B cell (primary cell): ENCODE measurements at regions not wholly inside any gene's neighbourhood (a gene's known extent, or its start where the extent isn't known, plus 50 kb on each side); places are given as distances from the start of the nearest gene placed in this dataset.

Source experiments
- ATAC-seq: fragments of 200-7000 bp; cut with Tn5 transposase; one replicate; pipeline ENCODE4 v1.10.0; 2021; ENCODE audit warnings: low read depth, mild to moderate bottlenecking, moderate number of reproducible peaks, moderate library complexity
- CTCF ChIA-PET: fragments of 350-600 bp; sonication (Branson Sonifier 250); formaldehyde crosslinking; loops from one replicate; lab custom pipeline; 2021; ENCODE audit warnings: antibody characterized with exemption, inconsistent platforms; lab: Charles Lee
- POLR2A ChIA-PET: fragments of 350-600 bp; sonication (Branson Sonifier 250); formaldehyde crosslinking; loops from one replicate; lab custom pipeline; 2021; ENCODE audit warnings: antibody characterized with exemption; lab: Charles Lee
- DNase-seq: peaks from one replicate; pipeline ENCODE4 v3.0.0; 2013
- H2AFZ ChIP-seq: 2 replicates; pipeline ENCODE4 v1.6.1; 2012; ENCODE audit warnings: mild to moderate bottlenecking, low read depth, low read length; ENCODE audit not compliant: insufficient read depth, poor library complexity, severe bottlenecking
- H3K27ac ChIP-seq, 2 donors: 1 replicate in 1 of 2; 2 replicates in 1 of 2; pipeline ENCODE4 v1.5.1; 2012 to 2013; ENCODE audit warnings: low read length in 2 of 2, mild to moderate bottlenecking in 2 of 2, moderate library complexity in 1 of 2
- H3K27me3 ChIP-seq, 4 experiments: fragments of 200-600 bp in 1 of 4; sonication (generic) in 1 of 4; replicated peaks in 1 of 4; 1 replicate in 2 of 4; 2 replicates in 2 of 4; pipeline versions ENCODE4 v1.6.1 to v1.7.0; 2013 to 2016; ENCODE audit warnings: low read length in 3 of 4, mild to moderate bottlenecking in 2 of 4, mixed read lengths in 1 of 4, moderate library complexity in 1 of 4; ENCODE audit not compliant: insufficient read depth in 4 of 4, control insufficient read depth in 3 of 4; ENCODE audit errors: control extremely low read depth in 1 of 4
- H3K36me3 ChIP-seq, 2 experiments: replicated peaks in 1 of 2; 1 replicate in 1 of 2; 2 replicates in 1 of 2; pipeline versions ENCODE4 v1.6.1 to v1.7.1; 2013; ENCODE audit warnings: low read length in 1 of 2; ENCODE audit not compliant: insufficient read depth in 2 of 2, control insufficient read depth in 1 of 2; ENCODE audit errors: control extremely low read depth in 1 of 2, extremely low read depth in 1 of 2
- H3K4me1 ChIP-seq, 2 donors: fragments of 200-600 bp in 1 of 2; sonication (generic) in 1 of 2; 1 replicate in 1 of 2; 2 replicates in 1 of 2; pipeline versions ENCODE4 v1.5.1 to v1.6.1; 2013 to 2017; ENCODE audit warnings: low read length in 2 of 2; ENCODE audit not compliant: control insufficient read depth in 2 of 2, insufficient read depth in 2 of 2
- H3K4me2 ChIP-seq: replicated peaks from 2 replicates; pipeline ENCODE3; 2012; ENCODE audit warnings: mild to moderate bottlenecking, low read depth, low read length; ENCODE audit not compliant: poor library complexity, severe bottlenecking
- H3K4me3 ChIP-seq, 5 experiments: fragments of 200-600 bp in 1 of 5; sonication (generic) in 1 of 5; 1 replicate in 3 of 5; 2 replicates in 2 of 5; pipeline versions ENCODE4 v1.5.1 to v1.7.0; 2011 to 2016; ENCODE audit warnings: low read length in 4 of 5, mild to moderate bottlenecking in 4 of 5, low read depth in 2 of 5, control low read depth in 1 of 5, moderate library complexity in 1 of 5; ENCODE audit not compliant: insufficient read depth in 1 of 5; ENCODE audit errors: control extremely low read depth in 1 of 5, extremely low read depth in 1 of 5
- H3K79me2 ChIP-seq: fragments of 200-600 bp; sonication (generic); one replicate; pipeline ENCODE4 v1.6.0; 2016; ENCODE audit warnings: low read length; ENCODE audit not compliant: control insufficient read depth, insufficient read depth
- H3K9ac ChIP-seq: fragments of 200-600 bp; sonication (generic); 2 replicates; pipeline ENCODE4 v1.6.1; 2017; ENCODE audit warnings: mild to moderate bottlenecking, low read length, moderate library complexity
- H3K9me3 ChIP-seq, 3 donors: one replicate each; pipeline versions ENCODE4 v1.6.1 to v1.7.1; 2013; ENCODE audit warnings: low read length in 2 of 3; ENCODE audit not compliant: control insufficient read depth in 2 of 3, insufficient read depth in 1 of 3; ENCODE audit errors: control extremely low read depth in 1 of 3
- H4K20me1 ChIP-seq: 2 replicates; pipeline ENCODE4 v1.6.0; 2012; ENCODE audit warnings: mild to moderate bottlenecking, low read length; ENCODE audit not compliant: insufficient read depth, control insufficient read depth, poor library complexity, severe bottlenecking
- H3K27ac Mint-ChIP-seq: one replicate; pipeline ENCODE4 v1.8.0; 2021; ENCODE audit warnings: mixed read lengths
- H3K27me3 Mint-ChIP-seq: one replicate; pipeline ENCODE4 v1.8.0; 2021; ENCODE audit warnings: mixed read lengths
- H3K4me1 Mint-ChIP-seq: one replicate; pipeline ENCODE4 v1.8.0; 2021; ENCODE audit warnings: mixed read lengths
- H3K4me3 Mint-ChIP-seq: one replicate; pipeline ENCODE4 v1.8.0; 2021; ENCODE audit warnings: mixed read lengths
- H3K9me3 Mint-ChIP-seq: one replicate; pipeline ENCODE4 v1.8.0; 2022; ENCODE audit warnings: mixed read lengths; ENCODE audit not compliant: insufficient read depth
- CTCF ChIP-seq: fragments of 200-600 bp; IDR thresholded peaks from one replicate; pipeline ENCODE4 v1.8.0; 2022; ENCODE audit warnings: antibody characterized with exemption, mild to moderate bottlenecking
- EZH2 ChIP-seq: IDR thresholded peaks from 2 replicates; pipeline ENCODE4 v1.6.1; 2012; ENCODE audit warnings: borderline replicate concordance, low read depth, mild to moderate bottlenecking, moderate library complexity, low read length; ENCODE audit not compliant: insufficient read depth, poor library complexity, severe bottlenecking
- WGBS: methylation state at CpG from one replicate; pipeline ENCODE4 v1.1.5; 2013; ENCODE audit warnings: missing lambda C conversion rate; ENCODE audit not compliant: insufficient coverage; 5-methylcytosine and 5-hydroxymethylcytosine counted together
- intact Hi-C: fragments of 100-400 bp; cut with micrococcal nuclease; formaldehyde crosslinking; loops from one replicate; pipeline ENCODE4 v1.10.0; 2022

DNA sequence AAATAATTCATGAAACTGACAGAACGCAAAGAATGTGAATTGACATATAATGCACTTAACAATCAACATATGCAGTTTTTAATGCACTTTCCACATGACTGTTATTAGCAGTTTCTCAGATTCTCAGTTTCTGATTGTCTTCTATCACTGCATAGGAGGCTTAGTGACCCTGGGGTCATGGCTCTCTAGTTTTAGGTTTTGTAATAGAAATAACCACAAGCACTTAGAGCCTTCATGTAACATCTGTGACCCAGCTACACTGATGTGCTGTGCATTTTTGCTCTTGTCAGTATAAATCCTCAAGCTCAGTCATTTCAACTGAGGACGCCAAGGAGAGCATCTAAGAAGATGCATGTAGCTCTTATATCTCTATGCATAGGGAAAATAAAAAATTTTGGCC, 163.1 kb upstream of the IZUMO3 start:
- ATAC-seq (no peak), DNase-seq (no peak)
- H3K9me3 Mint-ChIP-seq, result peaks cover 3% of the 10 kb centered on the region
- H3K4me1 Mint-ChIP-seq, result no peaks in the 10 kb centered on the region
- ChIA-PET CTCF (no interaction called here), POLR2A (no interaction called here)
- Histone ChIP-seq H3K36me3 (no peaks in the 10 kb centered on the region), H3K9ac (no peak overlapping the region), H3K27ac (no peak overlapping the region), H3K27me3 (no peaks in the 10 kb centered on the region), H2AFZ (no peak overlapping the region), H4K20me1 (no peaks in the 10 kb centered on the region), H3K79me2 (no peaks in the 10 kb centered on the region), H3K4me1 (no peaks in the 10 kb centered on the region), H3K4me3 (no peak overlapping the region), H3K4me2 (no peak overlapping the region), H3K9me3 (peaks cover 0 to 4% (median 0%) of the 10 kb centered on the region in 3 donors)
- no peak overlapping the region for H3K27ac Mint-ChIP-seq
- H3K4me3 Mint-ChIP-seq, result no peak overlapping the region
- TF ChIP-seq EZH2, result no peak
- TF ChIP-seq CTCF, result no peak
- intact Hi-C loops, result no loop called here
- WGBS, result no CpG with 5 or more reads among the region's 2 CpGs
- no peaks in the 10 kb centered on the region for H3K27me3 Mint-ChIP-seq

GRCh38 chr9:24698881-24699518, 153.3 kb upstream of the IZUMO3 start:
- TF ChIP-seq EZH2, result no peak
- TF ChIP-seq CTCF, result no peak
- POLR2A ChIA-PET, result no interaction called here
- peaks cover 6% of the 10 kb centered on the region for H3K4me1 Mint-ChIP-seq
- DNase-seq (no peak), ATAC-seq (no peak)
- intact Hi-C loops, result no loop called here
- Histone ChIP-seq H3K27ac (no peak overlapping the region), H4K20me1 (no peaks in the 10 kb centered on the region), H2AFZ (no peak overlapping the region), H3K4me2 (peak overlapping the region; percentile 15), H3K36me3 (no peaks in the 10 kb centered on the region), H3K4me1 (no peaks in the 10 kb centered on the region), H3K4me3 (no peak overlapping the region), H3K9ac (no peak overlapping the region), H3K9me3 (no peaks in the 10 kb centered on the region), H3K79me2 (no peaks in the 10 kb centered on the region), H3K27me3 (no peaks in the 10 kb centered on the region)
- no peak overlapping the region for H3K27ac Mint-ChIP-seq
- H3K9me3 Mint-ChIP-seq, result peaks cover 5% of the 10 kb centered on the region
- no CpG with 5 or more reads among the region's 3 CpGs for WGBS
- CTCF ChIA-PET, result no interaction called here
- H3K4me3 Mint-ChIP-seq, result peak overlapping the region; percentile 3
- H3K27me3 Mint-ChIP-seq, result no peaks in the 10 kb centered on the region
